ENCODE measurements at regions not wholly inside any gene's neighbourhood (a gene's known extent, or its start where the extent isn't known, plus 50 kb on each side); places are given as distances from the start of the nearest gene placed in this dataset.

DNA sequence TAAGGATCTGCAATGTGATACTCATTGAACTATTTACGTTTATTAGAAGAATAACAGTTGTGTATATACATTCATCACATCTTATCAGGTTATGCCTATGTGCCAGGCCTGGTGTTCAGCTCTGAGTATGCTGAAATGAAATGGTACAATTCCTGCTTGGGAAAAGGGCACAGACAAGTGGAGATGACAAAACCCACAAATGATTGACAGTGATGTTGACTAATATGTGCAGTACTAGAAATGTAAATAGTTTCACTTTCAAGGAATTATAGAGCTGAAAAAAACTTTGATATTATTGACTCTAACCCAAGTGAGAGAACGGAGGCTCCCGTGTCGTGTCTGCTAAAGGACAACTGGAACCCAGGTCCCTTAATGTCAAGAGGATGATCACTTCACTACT is 386.8 kb upstream of the DACH1 start:
- no peaks in the 10 kb centered on the region for H3K9me3 ChIP-seq (ENCODE audit: low read depth, low read length, poor library complexity, severe bottlenecking)
- H3K36me3 ChIP-seq (ENCODE audit: insufficient read depth, low read length, poor library complexity, severe bottlenecking): no peaks in the 10 kb centered on the region
- peaks cover 7% of the 10 kb centered on the region for H3K4me1 ChIP-seq (ENCODE audit: insufficient read depth, low read length, poor library complexity, severe bottlenecking)
- no peak for DNase-seq (ENCODE audit: low spot score)
- intact Hi-C loops (cut with micrococcal nuclease; ENCODE audit: unreplicated experiment): no loop called here
- no peak overlapping the region for H3K4me3 ChIP-seq (ENCODE audit: low read depth, low read length, poor library complexity, severe bottlenecking)
- TF ChIP-seq EZH2 (IDR thresholded peaks at IDR 0.05; ENCODE audit: borderline replicate concordance, low read depth, low read length, poor library complexity, severe bottlenecking): no peak
- TF ChIP-seq, protein P1, sequence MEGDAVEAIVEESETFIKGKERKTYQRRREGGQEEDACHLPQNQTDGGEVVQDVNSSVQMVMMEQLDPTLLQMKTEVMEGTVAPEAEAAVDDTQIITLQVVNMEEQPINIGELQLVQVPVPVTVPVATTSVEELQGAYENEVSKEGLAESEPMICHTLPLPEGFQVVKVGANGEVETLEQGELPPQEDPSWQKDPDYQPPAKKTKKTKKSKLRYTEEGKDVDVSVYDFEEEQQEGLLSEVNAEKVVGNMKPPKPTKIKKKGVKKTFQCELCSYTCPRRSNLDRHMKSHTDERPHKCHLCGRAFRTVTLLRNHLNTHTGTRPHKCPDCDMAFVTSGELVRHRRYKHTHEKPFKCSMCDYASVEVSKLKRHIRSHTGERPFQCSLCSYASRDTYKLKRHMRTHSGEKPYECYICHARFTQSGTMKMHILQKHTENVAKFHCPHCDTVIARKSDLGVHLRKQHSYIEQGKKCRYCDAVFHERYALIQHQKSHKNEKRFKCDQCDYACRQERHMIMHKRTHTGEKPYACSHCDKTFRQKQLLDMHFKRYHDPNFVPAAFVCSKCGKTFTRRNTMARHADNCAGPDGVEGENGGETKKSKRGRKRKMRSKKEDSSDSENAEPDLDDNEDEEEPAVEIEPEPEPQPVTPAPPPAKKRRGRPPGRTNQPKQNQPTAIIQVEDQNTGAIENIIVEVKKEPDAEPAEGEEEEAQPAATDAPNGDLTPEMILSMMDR (conservative IDR thresholded peaks at IDR 0.05; ENCODE audit: low read depth, low read length): no peak
- no peak overlapping the region for H3K27ac ChIP-seq (ENCODE audit: low read depth, low read length, poor library complexity, severe bottlenecking)
- ChIA-PET POLR2A (ENCODE audit: low non-redundant PET) (no interaction called here), CTCF (no interaction called here)
- no TSS peak for BruUV-seq (replicated peaks)
- H3K27me3 ChIP-seq (replicated peaks; ENCODE audit: insufficient read depth, low read depth, low read length, poor library complexity): peaks cover 32% of the 10 kb centered on the region

DNA sequence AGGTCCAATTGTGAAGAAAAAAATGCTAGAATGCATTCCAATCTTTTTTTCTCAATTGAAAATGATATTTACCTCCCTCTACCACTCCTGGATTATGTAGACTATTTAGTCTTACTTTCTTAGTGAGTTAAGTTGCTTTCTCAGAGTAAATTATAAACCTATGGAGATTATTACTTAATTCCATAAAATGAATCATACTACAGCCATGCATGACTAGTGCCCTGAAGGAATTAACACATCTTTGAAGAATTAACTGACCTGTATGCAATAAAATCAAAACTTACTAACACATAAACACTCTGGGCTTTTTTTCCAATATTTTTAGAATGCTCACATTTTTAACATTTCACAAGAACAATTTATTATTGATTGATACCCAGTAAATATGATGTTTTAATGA is 379.4 kb upstream of the DACH1 start:
- peaks cover 14% of the 10 kb centered on the region for H3K27me3 ChIP-seq (replicated peaks; ENCODE audit: insufficient read depth, low read depth, low read length, poor library complexity)
- intact Hi-C loops (cut with micrococcal nuclease; ENCODE audit: unreplicated experiment): no loop called here
- no peaks in the 10 kb centered on the region for H3K36me3 ChIP-seq (ENCODE audit: insufficient read depth, low read length, poor library complexity, severe bottlenecking)
- TF ChIP-seq EZH2 (IDR thresholded peaks at IDR 0.05; ENCODE audit: borderline replicate concordance, low read depth, low read length, poor library complexity, severe bottlenecking): no peak
- TF ChIP-seq, protein P1 (conservative IDR thresholded peaks at IDR 0.05; ENCODE audit: low read depth, low read length): no peak
- H3K4me1 ChIP-seq (ENCODE audit: insufficient read depth, low read length, poor library complexity, severe bottlenecking): peaks cover 7% of the 10 kb centered on the region
- no peak overlapping the region for H3K27ac ChIP-seq (ENCODE audit: low read depth, low read length, poor library complexity, severe bottlenecking)
- H3K4me3 ChIP-seq (ENCODE audit: low read depth, low read length, poor library complexity, severe bottlenecking): no peak overlapping the region
- ChIA-PET POLR2A (ENCODE audit: low non-redundant PET) (no interaction called here), CTCF (no interaction called here)
- BruUV-seq (replicated peaks): no TSS peak
- DNase-seq (ENCODE audit: low spot score): no peak
- H3K9me3 ChIP-seq (ENCODE audit: low read depth, low read length, poor library complexity, severe bottlenecking): no peaks in the 10 kb centered on the region

DNA sequence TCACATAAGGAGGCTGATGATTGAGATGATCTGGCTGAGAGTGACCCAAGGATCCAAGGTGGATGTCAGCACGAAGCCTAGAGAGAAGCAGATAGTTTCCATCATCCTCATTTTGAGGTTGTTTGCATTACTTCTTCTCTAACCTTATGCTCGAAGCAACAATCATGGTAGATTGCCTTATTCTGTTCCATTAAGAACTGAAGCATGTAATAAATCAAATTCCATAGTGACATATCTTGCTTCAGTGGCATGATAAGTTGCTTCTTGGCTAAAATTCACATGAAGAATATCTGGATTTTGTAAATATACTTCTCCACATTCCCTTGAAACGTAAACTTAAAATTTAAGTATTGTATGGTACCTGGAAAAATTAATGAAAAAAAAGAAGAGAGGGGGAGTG is 377.8 kb upstream of the DACH1 start:
- H3K4me1 ChIP-seq (ENCODE audit: insufficient read depth, low read length, poor library complexity, severe bottlenecking): peaks cover 3% of the 10 kb centered on the region
- H3K4me3 ChIP-seq (ENCODE audit: low read depth, low read length, poor library complexity, severe bottlenecking): no peak overlapping the region
- intact Hi-C loops (cut with micrococcal nuclease; ENCODE audit: unreplicated experiment): no loop called here
- ChIA-PET CTCF (no interaction called here), POLR2A (ENCODE audit: low non-redundant PET) (no interaction called here)
- no peak for DNase-seq (ENCODE audit: low spot score)
- H3K36me3 ChIP-seq (ENCODE audit: insufficient read depth, low read length, poor library complexity, severe bottlenecking): no peaks in the 10 kb centered on the region
- no peaks in the 10 kb centered on the region for H3K9me3 ChIP-seq (ENCODE audit: low read depth, low read length, poor library complexity, severe bottlenecking)
- no peak overlapping the region for H3K27ac ChIP-seq (ENCODE audit: low read depth, low read length, poor library complexity, severe bottlenecking)
- TF ChIP-seq, protein P1 (conservative IDR thresholded peaks at IDR 0.05; ENCODE audit: low read depth, low read length): no peak
- TF ChIP-seq EZH2 (IDR thresholded peaks at IDR 0.05; ENCODE audit: borderline replicate concordance, low read depth, low read length, poor library complexity, severe bottlenecking): no peak
- H3K27me3 ChIP-seq (replicated peaks; ENCODE audit: insufficient read depth, low read depth, low read length, poor library complexity): peaks cover 25% of the 10 kb centered on the region
- no TSS peak for BruUV-seq (replicated peaks)
